ENCODE measurements at regions not wholly inside any gene's neighbourhood (a gene's known extent, or its start where the extent isn't known, plus 50 kb on each side); places are given as distances from the start of the nearest gene placed in this dataset.

DNA sequence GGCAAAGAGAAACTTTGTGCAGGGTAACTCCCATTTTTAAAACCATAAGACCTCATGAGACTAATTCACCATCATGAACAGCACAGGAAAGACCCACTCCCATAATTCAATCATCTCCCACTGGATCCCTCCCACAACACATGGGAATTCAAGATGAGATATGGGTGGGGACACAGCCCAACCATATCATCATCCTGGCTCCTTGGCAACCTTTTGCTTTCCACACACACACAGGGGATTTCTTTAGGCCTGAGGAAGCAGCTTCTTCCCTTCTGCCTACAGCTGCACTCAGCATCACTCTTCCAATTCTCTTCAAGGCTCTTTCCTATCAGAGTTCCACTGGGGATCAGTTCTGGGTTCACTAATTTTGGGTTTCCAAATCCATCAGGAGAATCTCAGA is 199.0 kb upstream of the CTBP2 start:
- no peaks in the 10 kb centered on the region for H3K4me1 ChIP-seq (ENCODE audit: insufficient read depth, low read length)
- no peak overlapping the region for H3K4me3 ChIP-seq (ENCODE audit: low read depth in 1 of 2, low read length in 2 of 2)
- no peaks in the 10 kb centered on the region for H3K9me3 ChIP-seq (ENCODE audit: low read length)

DNA sequence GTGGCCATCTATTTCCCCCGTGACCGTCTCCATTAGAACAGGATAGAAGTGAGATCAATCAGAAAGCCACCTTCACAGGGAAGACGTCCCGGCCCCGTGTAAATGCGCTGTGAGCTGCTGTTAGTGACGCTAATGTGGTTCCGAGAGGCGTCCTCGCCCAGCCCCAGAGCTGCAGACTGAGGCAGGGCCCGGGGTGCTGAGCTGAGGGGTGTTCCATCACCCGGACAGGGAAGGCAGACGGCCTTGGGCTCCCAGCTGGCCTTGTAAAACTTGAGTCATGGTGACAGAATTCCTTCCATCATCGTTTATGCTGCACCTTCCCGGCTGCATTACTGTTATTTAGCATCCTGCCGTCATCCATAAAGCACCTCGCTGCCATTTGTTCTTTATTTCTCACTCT is 195.3 kb upstream of the CTBP2 start:
- H3K4me3 ChIP-seq (ENCODE audit: low read depth in 1 of 2, low read length in 2 of 2): no peak overlapping the region
- no peak overlapping the region for H3K9ac ChIP-seq (ENCODE audit: low read length)
- no peak overlapping the region for H3K27ac ChIP-seq (ENCODE audit: low read depth, low read length)
- no peaks in the 10 kb centered on the region for H3K9me3 ChIP-seq (ENCODE audit: low read length)
- H3K4me1 ChIP-seq (ENCODE audit: insufficient read depth, low read length): no peaks in the 10 kb centered on the region
- no peaks in the 10 kb centered on the region for H3K36me3 ChIP-seq (ENCODE audit: insufficient read depth, low read length)
- H3K27me3 ChIP-seq (ENCODE audit: control insufficient read depth in 1 of 2, insufficient read depth in 2 of 2, low read length in 2 of 2): no peaks in the 10 kb centered on the region

More for the DNA sequence above, 199.0 kb upstream of the CTBP2 start:
- no peak overlapping the region for H3K27ac ChIP-seq (ENCODE audit: low read depth, low read length)
- H3K9ac ChIP-seq (ENCODE audit: low read length): no peak overlapping the region
- no peaks in the 10 kb centered on the region for H3K27me3 ChIP-seq (ENCODE audit: control insufficient read depth in 1 of 2, insufficient read depth in 2 of 2, low read length in 2 of 2)
- H3K36me3 ChIP-seq (ENCODE audit: insufficient read depth, low read length): no peaks in the 10 kb centered on the region

GRCh38 chr10:125350519-125350918 is 190.2 kb upstream of the CTBP2 start:
- H3K9me3 ChIP-seq (ENCODE audit: low read length): no peaks in the 10 kb centered on the region
- H3K4me1 ChIP-seq (ENCODE audit: insufficient read depth, low read length): no peaks in the 10 kb centered on the region
- no peak overlapping the region for H3K4me3 ChIP-seq (ENCODE audit: low read depth in 1 of 2, low read length in 2 of 2)
- no peak overlapping the region for H3K9ac ChIP-seq (ENCODE audit: low read length)
- no peaks in the 10 kb centered on the region for H3K36me3 ChIP-seq (ENCODE audit: insufficient read depth, low read length)
- no peak overlapping the region for H3K27ac ChIP-seq (ENCODE audit: low read depth, low read length)
- no peaks in the 10 kb centered on the region for H3K27me3 ChIP-seq (ENCODE audit: control insufficient read depth in 1 of 2, insufficient read depth in 2 of 2, low read length in 2 of 2)

- Histone ChIP-seq H3K9ac (ENCODE audit: low read length) (no peak overlapping the region), H3K36me3 (ENCODE audit: insufficient read depth, low read length) (no peaks in the 10 kb centered on the region), H3K9me3 (ENCODE audit: low read length) (no peaks in the 10 kb centered on the region), H3K4me3 (ENCODE audit: low read depth in 1 of 2, low read length in 2 of 2) (no peak overlapping the region), H3K27me3 (ENCODE audit: control insufficient read depth in 1 of 2, insufficient read depth in 2 of 2, low read length in 2 of 2) (no peaks in the 10 kb centered on the region), H3K27ac (ENCODE audit: low read depth, low read length) (no peak overlapping the region), H3K4me1 (ENCODE audit: insufficient read depth, low read length) (no peaks in the 10 kb centered on the region)
Measured at GRCh38 chr10:125348536-125348935, 188.2 kb upstream of the CTBP2 start.

GRCh38 chr10:125344573-125345171 is 184.3 kb upstream of the CTBP2 start:
- no peak overlapping the region for H3K4me3 ChIP-seq (ENCODE audit: low read depth in 1 of 2, low read length in 2 of 2)
- no peak overlapping the region for H3K9ac ChIP-seq (ENCODE audit: low read length)

GRCh38 chr10:125343983-125344382 is 183.6 kb upstream of the CTBP2 start:
- Histone ChIP-seq H3K36me3 (ENCODE audit: insufficient read depth, low read length) (no peaks in the 10 kb centered on the region), H3K27me3 (ENCODE audit: control insufficient read depth in 1 of 2, insufficient read depth in 2 of 2, low read length in 2 of 2) (no peaks in the 10 kb centered on the region), H3K9me3 (ENCODE audit: low read length) (no peaks in the 10 kb centered on the region), H3K27ac (ENCODE audit: low read depth, low read length) (no peak overlapping the region), H3K4me3 (ENCODE audit: low read depth in 1 of 2, low read length in 2 of 2) (no peak overlapping the region), H3K4me1 (ENCODE audit: insufficient read depth, low read length) (no peaks in the 10 kb centered on the region), H3K9ac (ENCODE audit: low read length) (no peak overlapping the region)

More at GRCh38 chr10:125344573-125345171, 184.3 kb upstream of the CTBP2 start:
- Histone ChIP-seq H3K4me1 (ENCODE audit: insufficient read depth, low read length) (no peaks in the 10 kb centered on the region), H3K36me3 (ENCODE audit: insufficient read depth, low read length) (no peaks in the 10 kb centered on the region), H3K9me3 (ENCODE audit: low read length) (no peaks in the 10 kb centered on the region), H3K27ac (ENCODE audit: low read depth, low read length) (no peak overlapping the region), H3K27me3 (ENCODE audit: control insufficient read depth in 1 of 2, insufficient read depth in 2 of 2, low read length in 2 of 2) (no peaks in the 10 kb centered on the region)

DNA sequence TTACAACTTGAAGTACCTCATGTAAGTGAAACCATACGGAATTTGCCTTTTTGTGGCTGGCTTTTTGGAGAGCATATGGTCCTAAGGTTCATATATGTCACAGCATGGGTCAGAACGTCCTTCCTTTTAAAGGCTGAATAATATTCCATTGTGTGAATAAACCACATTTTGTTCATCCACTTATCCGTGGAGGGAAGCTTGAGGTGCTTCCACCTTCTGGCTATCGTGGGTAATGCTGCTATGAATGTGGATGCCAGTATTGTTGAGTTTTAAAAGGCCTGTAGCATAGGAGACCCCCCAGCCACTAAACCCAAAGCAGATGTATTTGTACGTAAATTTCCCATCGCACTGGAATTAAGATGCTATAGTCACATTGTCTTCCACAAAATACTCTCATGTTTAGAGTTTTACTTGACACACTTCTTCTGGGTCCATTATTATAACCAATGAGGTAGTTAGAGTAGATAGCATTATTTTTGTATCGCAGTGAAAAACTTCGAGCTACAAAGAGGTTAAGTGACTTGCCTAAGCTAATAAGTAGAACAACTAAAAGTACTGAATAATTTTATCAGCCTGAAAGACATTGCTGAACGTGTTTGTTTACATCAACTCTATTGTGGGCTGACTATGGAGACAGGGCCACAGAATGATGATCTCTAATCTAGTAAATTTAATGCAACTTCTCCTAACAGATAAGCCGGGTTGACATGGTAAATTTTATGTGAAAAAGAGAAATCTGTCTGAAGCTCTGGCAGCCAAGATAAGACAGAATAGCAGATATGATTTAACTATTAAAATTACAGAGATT is 183.0 kb upstream of the CTBP2 start:
- no peak overlapping the region for H3K27ac ChIP-seq (ENCODE audit: low read depth, low read length)
- H3K36me3 ChIP-seq (ENCODE audit: insufficient read depth, low read length): no peaks in the 10 kb centered on the region
- H3K9me3 ChIP-seq (ENCODE audit: low read length): no peaks in the 10 kb centered on the region
- H3K4me3 ChIP-seq (ENCODE audit: low read depth in 1 of 2, low read length in 2 of 2): no peak overlapping the region
- no peaks in the 10 kb centered on the region for H3K27me3 ChIP-seq (ENCODE audit: control insufficient read depth in 1 of 2, insufficient read depth in 2 of 2, low read length in 2 of 2)
- no peak overlapping the region for H3K9ac ChIP-seq (ENCODE audit: low read length)
- no peaks in the 10 kb centered on the region for H3K4me1 ChIP-seq (ENCODE audit: insufficient read depth, low read length)

- no peaks in the 10 kb centered on the region for H3K36me3 ChIP-seq (ENCODE audit: insufficient read depth, low read length)
- H3K27ac ChIP-seq (ENCODE audit: low read depth, low read length): no peak overlapping the region
- H3K27me3 ChIP-seq (ENCODE audit: control insufficient read depth in 1 of 2, insufficient read depth in 2 of 2, low read length in 2 of 2): no peaks in the 10 kb centered on the region
- no peaks in the 10 kb centered on the region for H3K4me1 ChIP-seq (ENCODE audit: insufficient read depth, low read length)
- H3K4me3 ChIP-seq (ENCODE audit: low read depth in 1 of 2, low read length in 2 of 2): no peak overlapping the region
- H3K9me3 ChIP-seq (ENCODE audit: low read length): no peaks in the 10 kb centered on the region
- H3K9ac ChIP-seq (ENCODE audit: low read length): no peak overlapping the region
Measured at GRCh38 chr10:125341611-125342010, 181.2 kb upstream of the CTBP2 start.

DNA sequence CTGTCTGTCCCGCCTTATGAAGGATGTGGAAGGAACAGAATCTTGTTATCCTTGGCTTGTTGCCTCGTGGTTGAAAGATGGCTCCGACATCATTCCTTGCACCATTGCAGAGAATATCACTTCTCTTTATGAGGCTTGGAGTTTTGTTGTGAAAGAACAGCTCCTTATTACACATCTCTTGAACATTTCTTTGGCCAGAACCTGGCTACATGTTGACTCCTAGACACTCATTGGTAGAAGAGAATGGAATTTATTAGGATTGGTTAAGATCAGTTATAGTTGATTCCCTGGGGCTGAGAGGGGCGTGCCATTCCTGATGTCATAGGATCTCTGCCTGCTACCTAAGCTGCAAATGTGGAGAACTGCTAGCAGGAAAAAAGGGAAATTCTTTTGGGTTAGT is 180.5 kb upstream of the CTBP2 start:
- Histone ChIP-seq H3K36me3 (ENCODE audit: insufficient read depth, low read length) (no peaks in the 10 kb centered on the region), H3K9ac (ENCODE audit: low read length) (no peak overlapping the region), H3K9me3 (ENCODE audit: low read length) (no peaks in the 10 kb centered on the region), H3K27ac (ENCODE audit: low read depth, low read length) (no peak overlapping the region), H3K27me3 (ENCODE audit: control insufficient read depth in 1 of 2, insufficient read depth in 2 of 2, low read length in 2 of 2) (no peaks in the 10 kb centered on the region), H3K4me3 (ENCODE audit: low read depth in 1 of 2, low read length in 2 of 2) (no peak overlapping the region), H3K4me1 (ENCODE audit: insufficient read depth, low read length) (no peaks in the 10 kb centered on the region)

GRCh38 chr10:125337510-125337909 is 177.1 kb upstream of the CTBP2 start:
- H3K36me3 ChIP-seq (ENCODE audit: insufficient read depth, low read length): no peaks in the 10 kb centered on the region
- H3K27ac ChIP-seq (ENCODE audit: low read depth, low read length): no peak overlapping the region
- H3K9ac ChIP-seq (ENCODE audit: low read length): no peak overlapping the region
- H3K27me3 ChIP-seq (ENCODE audit: control insufficient read depth in 1 of 2, insufficient read depth in 2 of 2, low read length in 2 of 2): no peaks in the 10 kb centered on the region
- H3K4me1 ChIP-seq (ENCODE audit: insufficient read depth, low read length): no peaks in the 10 kb centered on the region
- no peaks in the 10 kb centered on the region for H3K9me3 ChIP-seq (ENCODE audit: low read length)
- H3K4me3 ChIP-seq (ENCODE audit: low read depth in 1 of 2, low read length in 2 of 2): no peak overlapping the region

GRCh38 chr10:125334545-125334944 is 174.2 kb upstream of the CTBP2 start:
- H3K4me1 ChIP-seq (ENCODE audit: insufficient read depth, low read length): no peaks in the 10 kb centered on the region
- no peak overlapping the region for H3K4me3 ChIP-seq (ENCODE audit: low read depth in 1 of 2, low read length in 2 of 2)
- no peak overlapping the region for H3K27ac ChIP-seq (ENCODE audit: low read depth, low read length)
- H3K27me3 ChIP-seq (ENCODE audit: control insufficient read depth in 1 of 2, insufficient read depth in 2 of 2, low read length in 2 of 2): no peaks in the 10 kb centered on the region
- no peaks in the 10 kb centered on the region for H3K36me3 ChIP-seq (ENCODE audit: insufficient read depth, low read length)
- no peaks in the 10 kb centered on the region for H3K9me3 ChIP-seq (ENCODE audit: low read length)
- no peak overlapping the region for H3K9ac ChIP-seq (ENCODE audit: low read length)

DNA sequence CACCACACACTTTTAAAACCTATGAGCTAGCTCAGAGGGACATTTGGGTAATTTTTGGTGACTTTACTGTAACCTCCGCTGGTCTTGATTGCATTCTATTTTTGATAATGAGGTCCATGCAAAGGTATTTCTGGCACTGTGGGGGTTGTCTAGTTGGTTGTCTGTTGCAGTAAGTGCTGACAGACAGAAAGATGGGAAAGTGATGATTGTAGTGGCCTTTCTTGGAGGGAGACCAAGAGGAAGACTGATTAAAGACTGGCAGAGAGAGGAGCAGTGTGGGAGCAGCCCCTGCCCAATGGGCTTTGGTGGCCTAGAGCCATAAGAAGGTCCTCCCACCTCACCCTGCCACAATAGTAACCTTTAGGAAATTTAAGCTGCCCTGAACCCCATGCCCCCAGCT is 173.4 kb upstream of the CTBP2 start:
- Histone ChIP-seq H3K36me3 (ENCODE audit: insufficient read depth, low read length) (no peaks in the 10 kb centered on the region), H3K4me1 (ENCODE audit: insufficient read depth, low read length) (no peaks in the 10 kb centered on the region), H3K9ac (ENCODE audit: low read length) (no peak overlapping the region), H3K27me3 (ENCODE audit: control insufficient read depth in 1 of 2, insufficient read depth in 2 of 2, low read length in 2 of 2) (no peaks in the 10 kb centered on the region), H3K9me3 (ENCODE audit: low read length) (no peaks in the 10 kb centered on the region), H3K27ac (ENCODE audit: low read depth, low read length) (no peak overlapping the region), H3K4me3 (ENCODE audit: low read depth in 1 of 2, low read length in 2 of 2) (no peak overlapping the region)

Data from muscle layer of colon (tissue), 2 donors.